ENCODE measurements at regions not wholly inside any gene's neighbourhood (a gene's known extent, or its start where the extent isn't known, plus 50 kb on each side); places are given as distances from the start of the nearest gene placed in this dataset.
"Not testable (repeated sequence)": the region's sequence is repeated elsewhere in the genome, so short reads cannot be mapped to it uniquely, and the experiment has no call there.

GRCh38 chr1:244758708-244759107, 76.8 kb upstream of the COX20 start:
- peak; percentile 34 for DNase-seq

GRCh38 chr1:244759158-244759557, 76.3 kb upstream of the COX20 start:
- DNase-seq = no peak

- DNase-seq = no peak
These were observed 75.0 kb upstream of the COX20 start for GRCh38 chr1:244760471-244760870.

- no peak for DNase-seq
These were observed 74.2 kb upstream of the COX20 start for GRCh38 chr1:244761279-244761678.

- no peak for DNase-seq
These were observed 72.8 kb upstream of the COX20 start for GRCh38 chr1:244762629-244763028.

GRCh38 chr1:244768186-244768585, 67.3 kb upstream of the COX20 start:
- DNase-seq = no peak

GRCh38 chr1:244768804-244769203, 66.7 kb upstream of the COX20 start:
- no peak for DNase-seq

GRCh38 chr1:244770556-244770955, 64.9 kb upstream of the COX20 start:
- not testable (repeated sequence) for DNase-seq

- DNase-seq = no peak
These were observed 61.9 kb upstream of the COX20 start for GRCh38 chr1:244773513-244773912.

GRCh38 chr1:244776783-244777182, 58.7 kb upstream of the COX20 start:
- DNase-seq = not testable (repeated sequence)

- no peak for DNase-seq
These were observed 57.1 kb upstream of the COX20 start for GRCh38 chr1:244778344-244778743.

- DNase-seq = no peak
These were observed 56.0 kb upstream of the COX20 start for GRCh38 chr1:244779410-244779809.

GRCh38 chr1:244780311-244780710, 55.1 kb upstream of the COX20 start:
- DNase-seq = no peak

GRCh38 chr1:244782056-244782455, 53.4 kb upstream of the COX20 start:
- DNase-seq = no peak

GRCh38 chr1:244783138-244783537, 52.3 kb upstream of the COX20 start:
- no peak for DNase-seq

Data from DMS153 (cell line).